GM23338 (cell line): ENCODE measurements at regions not wholly inside any gene's neighbourhood (a gene's known extent, or its start where the extent isn't known, plus 50 kb on each side); places are given as distances from the start of the nearest gene placed in this dataset.

Source experiments
- ATAC-seq: fragments of 200-7000 bp; cut with Tn5 transposase; 3 replicates; pipeline ENCODE4 v1.9.1; 2020
- DNase-seq: peaks from one replicate; pipeline ENCODE4 v3.0.0-alpha.2; 2015; ENCODE audit warnings: low spot score
- H2AFZ ChIP-seq: fragments of 200-600 bp; sonication (generic); 2 replicates; pipeline ENCODE4 v1.8.0; 2016; ENCODE audit warnings: antibody characterized with exemption, mild to moderate bottlenecking, moderate library complexity
- H3F3A ChIP-seq: fragments of 200-600 bp; sonication (generic); replicated peaks from 2 replicates; pipeline ENCODE4 v1.8.0; 2017; ENCODE audit warnings: antibody characterized with exemption, mixed run types, low read depth
- H3K27ac ChIP-seq: fragments of 200-600 bp; sonication (generic); 2 replicates; pipeline ENCODE4 v1.6.1; 2016; ENCODE audit warnings: low read depth
- H3K27me3 ChIP-seq: fragments of 200-600 bp; sonication (generic); 2 replicates; pipeline ENCODE4 v1.8.0; 2016; ENCODE audit warnings: mild to moderate bottlenecking, mixed run types, moderate library complexity; ENCODE audit not compliant: insufficient read depth
- H3K36me3 ChIP-seq: fragments of 200-600 bp; sonication (generic); 2 replicates; pipeline ENCODE4 v1.8.0; 2016; ENCODE audit warnings: mild to moderate bottlenecking; ENCODE audit not compliant: insufficient read depth
- H3K4me1 ChIP-seq: fragments of 200-600 bp; sonication (generic); 2 replicates; pipeline ENCODE4 v1.8.0; 2016; ENCODE audit warnings: mild to moderate bottlenecking, moderate library complexity; ENCODE audit not compliant: insufficient read depth
- H3K4me2 ChIP-seq: fragments of 200-600 bp; sonication (generic); 2 replicates; pipeline ENCODE4 v1.7.1; 2017; ENCODE audit warnings: mixed run types
- H3K4me3 ChIP-seq: fragments of 200-600 bp; sonication (generic); 2 replicates; pipeline ENCODE4 v1.6.1; 2016; ENCODE audit warnings: mixed run types
- H3K79me2 ChIP-seq: fragments of 200-600 bp; sonication (generic); replicated peaks from 2 replicates; pipeline ENCODE4 v1.8.0; 2017; ENCODE audit warnings: mild to moderate bottlenecking; ENCODE audit not compliant: insufficient read depth
- H3K9me2 ChIP-seq: fragments of 200-600 bp; sonication (generic); 2 replicates; pipeline ENCODE4 v1.8.0; 2017; ENCODE audit not compliant: insufficient read depth
- H4K20me1 ChIP-seq: fragments of 200-600 bp; sonication (generic); replicated peaks from 2 replicates; pipeline ENCODE4 v1.8.0; 2017; ENCODE audit warnings: mild to moderate bottlenecking; ENCODE audit not compliant: insufficient read depth
- H3K27ac Mint-ChIP-seq: 2 replicates; pipeline ENCODE4 v1.8.0; 2020; ENCODE audit warnings: inconsistent platforms, mild to moderate bottlenecking, moderate library complexity, mixed read lengths
- H3K27me3 Mint-ChIP-seq: 3 replicates; pipeline ENCODE4 v1.8.0; 2022; ENCODE audit warnings: low read depth, mild to moderate bottlenecking, moderate library complexity, mixed read lengths, inconsistent platforms; ENCODE audit not compliant: insufficient read depth, poor library complexity
- H3K36me3 Mint-ChIP-seq: 3 replicates; pipeline ENCODE4 v1.8.0; 2021; ENCODE audit warnings: low read depth, mild to moderate bottlenecking, inconsistent platforms, moderate library complexity, mixed read lengths
- H3K4me1 Mint-ChIP-seq: 3 replicates; pipeline ENCODE4 v1.8.0; 2020; ENCODE audit warnings: mild to moderate bottlenecking, inconsistent platforms, mixed read lengths
- H3K4me3 Mint-ChIP-seq: 3 replicates; pipeline ENCODE4 v1.8.0; 2021; ENCODE audit warnings: moderate library complexity, mild to moderate bottlenecking, inconsistent platforms, mixed read lengths
- H3K9me3 Mint-ChIP-seq: 3 replicates; pipeline ENCODE4 v1.8.0; 2020; ENCODE audit warnings: moderate library complexity, mild to moderate bottlenecking, inconsistent platforms, mixed read lengths
- CREB1 ChIP-seq: fragments of 250-450 bp; sonication (Bioruptor Pico); IDR thresholded peaks from 2 replicates; pipeline ENCODE4 v1.5.0; 2020; ENCODE audit warnings: low read depth, mild to moderate bottlenecking, moderate library complexity
- ETS1 ChIP-seq: IDR thresholded peaks from 2 replicates; pipeline ENCODE4 v1.6.1; 2016; ENCODE audit warnings: antibody characterized with exemption
- EZH2phosphoT487 ChIP-seq: fragments of 200-600 bp; sonication (generic); IDR thresholded peaks from one replicate; pipeline ENCODE4 v1.8.1; 2018; ENCODE audit warnings: antibody characterized with exemption; ENCODE audit not compliant: unreplicated experiment
- JUNB ChIP-seq: IDR thresholded peaks from one replicate; pipeline ENCODE4 v1.6.1; 2016; ENCODE audit warnings: antibody characterized with exemption; ENCODE audit not compliant: unreplicated experiment
- NANOG ChIP-seq: IDR thresholded peaks from 2 replicates; pipeline ENCODE4 v1.6.1; 2016; ENCODE audit warnings: antibody characterized with exemption, borderline replicate concordance
- REST ChIP-seq: IDR thresholded peaks from one replicate; pipeline ENCODE4 v1.6.1; 2018; ENCODE audit warnings: antibody characterized with exemption; ENCODE audit not compliant: unreplicated experiment
- STAT1 ChIP-seq: IDR thresholded peaks from one replicate; pipeline ENCODE4 v1.6.1; 2016; ENCODE audit warnings: antibody characterized with exemption; ENCODE audit not compliant: unreplicated experiment
- ZNF114 ChIP-seq: fragments of 250-450 bp; sonication (Bioruptor Pico); IDR thresholded peaks from 2 replicates; pipeline ENCODE4 v1.5.0; 2020; ENCODE audit warnings: mild to moderate bottlenecking, moderate library complexity
- ZNF331 ChIP-seq: fragments of 250-450 bp; sonication (Bioruptor Pico); IDR thresholded peaks from 2 replicates; pipeline ENCODE4 v1.5.0; 2020; ENCODE audit warnings: low read depth, mild to moderate bottlenecking, moderate library complexity
- TF ChIP-seq, protein P1 (sequence below): fragments of 250-450 bp; sonication (Bioruptor Pico); IDR thresholded peaks from 2 replicates; pipeline ENCODE4 v1.5.0; 2020; ENCODE audit warnings: mild to moderate bottlenecking, moderate library complexity

DNA sequence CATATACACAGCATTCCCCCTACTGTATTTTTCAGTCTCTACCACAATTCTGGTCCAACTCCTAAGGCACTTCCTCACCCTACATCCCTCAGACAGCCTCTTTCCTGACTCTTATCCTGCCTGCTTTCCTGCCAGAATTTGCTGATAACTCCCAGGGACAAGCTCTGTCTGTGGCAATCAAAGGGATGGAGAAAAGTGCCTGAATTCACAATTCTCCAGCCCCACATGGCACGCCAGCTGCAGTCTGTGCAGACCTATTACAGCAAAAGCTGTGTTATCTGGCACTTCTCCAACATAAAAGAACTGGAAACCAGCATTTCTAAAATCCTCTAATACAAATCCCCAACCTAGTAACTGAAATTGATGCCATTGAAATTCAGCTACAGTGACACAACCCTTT lies 404.8 kb downstream of the KLHL13 start:
- H3K27ac ChIP-seq, result no peak overlapping the region
- H3K4me3 Mint-ChIP-seq, result no peak overlapping the region
- H3K27me3 ChIP-seq, result no peaks in the 10 kb centered on the region
- no peaks in the 10 kb centered on the region for H3K36me3 Mint-ChIP-seq
- no peak overlapping the region for H3K4me3 ChIP-seq
- no peak for DNase-seq
- no peaks in the 10 kb centered on the region for H3K9me3 Mint-ChIP-seq
- H2AFZ ChIP-seq, result no peak overlapping the region
- H3K36me3 ChIP-seq, result no peaks in the 10 kb centered on the region
- TF ChIP-seq ZNF114 (no peak), EZH2phosphoT487 (no peak), STAT1 (no peak), NANOG (no peak), JUNB (no peak), REST (no peak), ZNF331 (CRISPR knock-in tag) (no peak), ETS1 (no peak), CREB1 (CRISPR knock-in tag) (no peak)
- TF ChIP-seq, protein P1, sequence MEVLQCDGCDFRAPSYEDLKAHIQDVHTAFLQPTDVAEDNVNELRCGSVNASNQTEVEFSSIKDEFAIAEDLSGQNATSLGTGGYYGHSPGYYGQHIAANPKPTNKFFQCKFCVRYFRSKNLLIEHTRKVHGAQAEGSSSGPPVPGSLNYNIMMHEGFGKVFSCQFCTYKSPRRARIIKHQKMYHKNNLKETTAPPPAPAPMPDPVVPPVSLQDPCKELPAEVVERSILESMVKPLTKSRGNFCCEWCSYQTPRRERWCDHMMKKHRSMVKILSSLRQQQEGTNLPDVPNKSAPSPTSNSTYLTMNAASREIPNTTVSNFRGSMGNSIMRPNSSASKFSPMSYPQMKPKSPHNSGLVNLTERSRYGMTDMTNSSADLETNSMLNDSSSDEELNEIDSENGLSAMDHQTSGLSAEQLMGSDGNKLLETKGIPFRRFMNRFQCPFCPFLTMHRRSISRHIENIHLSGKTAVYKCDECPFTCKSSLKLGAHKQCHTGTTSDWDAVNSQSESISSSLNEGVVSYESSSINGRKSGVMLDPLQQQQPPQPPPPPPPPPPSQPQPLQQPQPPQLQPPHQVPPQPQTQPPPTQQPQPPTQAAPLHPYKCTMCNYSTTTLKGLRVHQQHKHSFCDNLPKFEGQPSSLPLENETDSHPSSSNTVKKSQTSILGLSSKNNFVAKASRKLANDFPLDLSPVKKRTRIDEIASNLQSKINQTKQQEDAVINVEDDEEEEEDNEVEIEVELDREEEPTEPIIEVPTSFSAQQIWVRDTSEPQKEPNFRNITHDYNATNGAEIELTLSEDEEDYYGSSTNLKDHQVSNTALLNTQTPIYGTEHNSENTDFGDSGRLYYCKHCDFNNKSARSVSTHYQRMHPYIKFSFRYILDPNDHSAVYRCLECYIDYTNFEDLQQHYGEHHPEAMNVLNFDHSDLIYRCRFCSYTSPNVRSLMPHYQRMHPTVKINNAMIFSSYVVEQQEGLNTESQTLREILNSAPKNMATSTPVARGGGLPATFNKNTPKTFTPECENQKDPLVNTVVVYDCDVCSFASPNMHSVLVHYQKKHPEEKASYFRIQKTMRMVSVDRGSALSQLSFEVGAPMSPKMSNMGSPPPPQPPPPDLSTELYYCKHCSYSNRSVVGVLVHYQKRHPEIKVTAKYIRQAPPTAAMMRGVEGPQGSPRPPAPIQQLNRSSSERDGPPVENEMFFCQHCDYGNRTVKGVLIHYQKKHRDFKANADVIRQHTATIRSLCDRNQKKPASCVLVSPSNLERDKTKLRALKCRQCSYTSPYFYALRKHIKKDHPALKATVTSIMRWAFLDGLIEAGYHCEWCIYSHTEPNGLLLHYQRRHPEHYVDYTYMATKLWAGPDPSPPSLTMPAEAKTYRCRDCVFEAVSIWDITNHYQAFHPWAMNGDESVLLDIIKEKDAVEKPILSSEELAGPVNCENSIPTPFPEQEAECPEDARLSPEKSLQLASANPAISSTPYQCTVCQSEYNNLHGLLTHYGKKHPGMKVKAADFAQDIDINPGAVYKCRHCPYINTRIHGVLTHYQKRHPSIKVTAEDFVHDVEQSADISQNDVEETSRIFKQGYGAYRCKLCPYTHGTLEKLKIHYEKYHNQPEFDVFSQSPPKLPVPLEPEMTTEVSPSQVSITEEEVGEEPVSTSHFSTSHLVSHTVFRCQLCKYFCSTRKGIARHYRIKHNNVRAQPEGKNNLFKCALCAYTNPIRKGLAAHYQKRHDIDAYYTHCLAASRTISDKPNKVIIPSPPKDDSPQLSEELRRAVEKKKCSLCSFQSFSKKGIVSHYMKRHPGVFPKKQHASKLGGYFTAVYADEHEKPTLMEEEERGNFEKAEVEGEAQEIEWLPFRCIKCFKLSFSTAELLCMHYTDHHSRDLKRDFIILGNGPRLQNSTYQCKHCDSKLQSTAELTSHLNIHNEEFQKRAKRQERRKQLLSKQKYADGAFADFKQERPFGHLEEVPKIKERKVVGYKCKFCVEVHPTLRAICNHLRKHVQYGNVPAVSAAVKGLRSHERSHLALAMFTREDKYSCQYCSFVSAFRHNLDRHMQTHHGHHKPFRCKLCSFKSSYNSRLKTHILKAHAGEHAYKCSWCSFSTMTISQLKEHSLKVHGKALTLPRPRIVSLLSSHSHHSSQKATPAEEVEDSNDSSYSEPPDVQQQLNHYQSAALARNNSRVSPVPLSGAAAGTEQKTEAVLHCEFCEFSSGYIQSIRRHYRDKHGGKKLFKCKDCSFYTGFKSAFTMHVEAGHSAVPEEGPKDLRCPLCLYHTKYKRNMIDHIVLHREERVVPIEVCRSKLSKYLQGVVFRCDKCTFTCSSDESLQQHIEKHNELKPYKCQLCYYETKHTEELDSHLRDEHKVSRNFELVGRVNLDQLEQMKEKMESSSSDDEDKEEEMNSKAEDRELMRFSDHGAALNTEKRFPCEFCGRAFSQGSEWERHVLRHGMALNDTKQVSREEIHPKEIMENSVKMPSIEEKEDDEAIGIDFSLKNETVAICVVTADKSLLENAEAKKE (CRISPR knock-in tag), result no peak
- H3K27me3 Mint-ChIP-seq, result no peaks in the 10 kb centered on the region
- H3K79me2 ChIP-seq, result no peaks in the 10 kb centered on the region
- H3K4me2 ChIP-seq, result no peak overlapping the region
- ATAC-seq, result no peak
- no peaks in the 10 kb centered on the region for H3K4me1 Mint-ChIP-seq
- no peak overlapping the region for H3K27ac Mint-ChIP-seq
- H3K4me1 ChIP-seq, result no peaks in the 10 kb centered on the region
- H3F3A ChIP-seq, result no peaks in the 10 kb centered on the region
- no peaks in the 10 kb centered on the region for H3K9me2 ChIP-seq
- H4K20me1 ChIP-seq, result no peaks in the 10 kb centered on the region
